H1 (cell line): ENCODE measurements at regions not wholly inside any gene's neighbourhood (a gene's known extent, or its start where the extent isn't known, plus 50 kb on each side); places are given as distances from the start of the nearest gene placed in this dataset.

Experiments
- CTCF ChIA-PET: fragments of 300-600 bp; sonication (Branson Sonifier 250); formaldehyde crosslinking; loops from one replicate; lab custom pipeline; 2021; ENCODE audit not compliant: partially characterized antibody; lab: Charles Lee
- POLR2A ChIA-PET: fragments of 300-600 bp; sonication (Branson Sonifier 250); formaldehyde crosslinking; loops from one replicate; lab custom pipeline; 2021; ENCODE audit warnings: inconsistent platforms; ENCODE audit not compliant: partially characterized antibody; lab: Charles Lee
- DNase-seq, 2 experiments: peaks; one replicate each; pipeline versions ENCODE4 v3.0.0 to v3.0.0-alpha.2; 2010 to 2022; ENCODE audit warnings: low spot score in 2 of 2, low read depth in 1 of 2, mixed read lengths in 1 of 2
- FAIRE-seq: peaks from 2 replicates; lab custom pipeline; 2011; peaks lifted over from hg19 to GRCh38; lab: Jason Lieb, UNC
- H2AFZ ChIP-seq: 2 replicates; pipeline ENCODE4 v1.8.1; 2012; ENCODE audit warnings: low read length, inconsistent platforms
- H2AK5ac ChIP-seq: 2 replicates; pipeline ENCODE4 v1.6.1; 2013; ENCODE audit warnings: low read depth, low read length
- H2BK120ac ChIP-seq: replicated peaks from 2 replicates; pipeline ENCODE3; 2013; ENCODE audit warnings: low read depth, low read length, inconsistent platforms
- H2BK12ac ChIP-seq: 2 replicates; pipeline ENCODE4 v1.6.1; 2013; ENCODE audit warnings: low read depth, low read length
- H2BK15ac ChIP-seq: 2 replicates; pipeline ENCODE4 v1.6.1; 2013; ENCODE audit warnings: low read length
- H2BK20ac ChIP-seq: 2 replicates; pipeline ENCODE4 v1.6.1; 2013; ENCODE audit warnings: low read length
- H2BK5ac ChIP-seq: 2 replicates; pipeline ENCODE4 v1.6.1; 2013; ENCODE audit warnings: low read depth, low read length
- H3K14ac ChIP-seq: 2 replicates; pipeline ENCODE4 v1.6.1; 2013; ENCODE audit warnings: inconsistent platforms; ENCODE audit not compliant: insufficient read length
- H3K18ac ChIP-seq: 2 replicates; pipeline ENCODE4 v1.6.1; 2013; ENCODE audit warnings: low read length; ENCODE audit errors: extremely low read depth
- H3K23ac ChIP-seq: 2 replicates; pipeline ENCODE4 v1.6.1; 2013; ENCODE audit warnings: inconsistent platforms; ENCODE audit not compliant: insufficient read length
- H3K23me2 ChIP-seq: 2 replicates; pipeline ENCODE4 v1.6.1; 2013; ENCODE audit warnings: low read depth, low read length
- H3K27ac ChIP-seq: 2 replicates; pipeline ENCODE4 v1.6.1; 2011; ENCODE audit warnings: low read depth, low read length, inconsistent platforms
- H3K27me3 ChIP-seq, 4 experiments: replicated peaks in 1 of 4; 1 replicate in 1 of 4; 2 replicates in 3 of 4; pipeline versions ENCODE4 v1.6.1 to v1.8.1; 2011 to 2013; ENCODE audit warnings: low read length in 3 of 4, mild to moderate bottlenecking in 3 of 4, inconsistent platforms in 2 of 4, mixed read lengths in 2 of 4, moderate library complexity in 1 of 4; ENCODE audit not compliant: control insufficient read depth in 3 of 4, insufficient read depth in 3 of 4; ENCODE audit errors: extremely low read depth in 1 of 4
- H3K36me3 ChIP-seq, 4 experiments: 2 replicates each; pipeline versions ENCODE4 v1.6.1 to v1.8.1; 2011 to 2013; ENCODE audit warnings: mild to moderate bottlenecking in 4 of 4, low read length in 3 of 4, moderate library complexity in 2 of 4, control low read depth in 1 of 4, inconsistent platforms in 1 of 4; ENCODE audit not compliant: insufficient read depth in 4 of 4, control insufficient read depth in 2 of 4
- H3K4ac ChIP-seq: replicated peaks from 2 replicates; pipeline ENCODE3; 2013; ENCODE audit warnings: low read length, low read depth, mixed read lengths, inconsistent platforms; ENCODE audit not compliant: insufficient read length
- H3K4me1 ChIP-seq, 4 experiments: replicated peaks in 1 of 4; 1 replicate in 1 of 4; 2 replicates in 3 of 4; pipeline versions ENCODE4 v1.6.1 to v1.8.1; 2011 to 2013; ENCODE audit warnings: low read length in 3 of 4, inconsistent platforms in 2 of 4, mixed read lengths in 1 of 4; ENCODE audit not compliant: insufficient read depth in 4 of 4, control insufficient read depth in 3 of 4
- H3K4me2 ChIP-seq, 2 experiments: 2 replicates each; pipeline versions ENCODE4 v1.6.1 to v1.8.1; 2011 to 2013; ENCODE audit warnings: low read depth in 2 of 2, low read length in 2 of 2, control low read depth in 1 of 2, inconsistent platforms in 1 of 2, mild to moderate bottlenecking in 1 of 2; ENCODE audit not compliant: insufficient read depth in 1 of 2
- H3K4me3 ChIP-seq, 4 experiments: fragments of 200-600, 300-600 bp in 1 of 4; sonication (generic), shearing (Covaris generic), sonication (Bioruptor Twin) in 1 of 4; 2 replicates each; pipeline versions ENCODE4 v1.5.1 to v1.8.1; 2011 to 2016; ENCODE audit warnings: low read length in 4 of 4, low read depth in 3 of 4, control low read depth in 2 of 4, inconsistent platforms in 2 of 4, mild to moderate bottlenecking in 2 of 4, mixed read lengths in 1 of 4, moderate library complexity in 1 of 4; ENCODE audit not compliant: insufficient read depth in 2 of 4; ENCODE audit errors: extremely low read depth in 1 of 4
- H3K56ac ChIP-seq: replicated peaks from 2 replicates; pipeline ENCODE3; 2013; ENCODE audit warnings: low read depth, mild to moderate bottlenecking, mixed read lengths, low read length, inconsistent platforms; ENCODE audit not compliant: insufficient read length
- H3K79me1 ChIP-seq: 2 replicates; pipeline ENCODE4 v1.6.1; 2013; ENCODE audit warnings: low read depth, low read length, control low read depth
- H3K79me2 ChIP-seq, 2 experiments: 2 replicates each; pipeline versions ENCODE4 v1.6.1 to v1.8.1; 2012 to 2013; ENCODE audit warnings: low read length in 2 of 2, mild to moderate bottlenecking in 2 of 2, inconsistent platforms in 1 of 2; ENCODE audit not compliant: insufficient read depth in 2 of 2, control insufficient read depth in 1 of 2
- H3K9ac ChIP-seq, 4 experiments: replicated peaks in 1 of 4; 1 replicate in 1 of 4; 2 replicates in 3 of 4; pipeline versions ENCODE4 v1.6.1 to v1.8.1; 2011 to 2013; ENCODE audit warnings: low read depth in 3 of 4, low read length in 3 of 4, control low read depth in 2 of 4, mild to moderate bottlenecking in 2 of 4, moderate library complexity in 2 of 4, inconsistent platforms in 1 of 4; ENCODE audit errors: extremely low read depth in 1 of 4
- H3K9me3 ChIP-seq, 2 experiments: 2 replicates each; pipeline versions ENCODE4 v1.6.1 to v1.8.1; 2012 to 2013; ENCODE audit warnings: mild to moderate bottlenecking in 2 of 2, moderate library complexity in 2 of 2, control low read depth in 1 of 2, inconsistent platforms in 1 of 2, low read depth in 1 of 2, low read length in 1 of 2, mixed read lengths in 1 of 2; ENCODE audit not compliant: insufficient read depth in 2 of 2
- H4K20me1 ChIP-seq, 2 experiments: replicated peaks in 1 of 2; 2 replicates each; pipeline versions ENCODE3 to v1.8.1; 2011 to 2013; ENCODE audit warnings: inconsistent platforms in 2 of 2, low read length in 2 of 2, mild to moderate bottlenecking in 1 of 2; ENCODE audit not compliant: insufficient read depth in 2 of 2, control insufficient read depth in 1 of 2
- H4K5ac ChIP-seq: 2 replicates; pipeline ENCODE4 v1.6.1; 2013; ENCODE audit warnings: low read length, low read depth, mixed read lengths, inconsistent platforms; ENCODE audit not compliant: insufficient read length
- H4K8ac ChIP-seq: 2 replicates; pipeline ENCODE4 v1.8.0; 2013; ENCODE audit warnings: mild to moderate bottlenecking, moderate library complexity, low read length, inconsistent platforms; ENCODE audit not compliant: insufficient read depth; ENCODE audit errors: extremely low read depth
- H4K91ac ChIP-seq: replicated peaks from 2 replicates; pipeline ENCODE3; 2013; ENCODE audit warnings: low read length, mixed read lengths, inconsistent platforms; ENCODE audit not compliant: insufficient read length
- BACH1 ChIP-seq: IDR thresholded peaks from 2 replicates; pipeline ENCODE4 v1.6.1; 2012; ENCODE audit warnings: low read length, improper control_type of control experiment
- EGR1 ChIP-seq: IDR thresholded peaks from 2 replicates; pipeline ENCODE4 v1.6.1; 2011; ENCODE audit warnings: low read depth, low read length, borderline replicate concordance
- FOSL1 ChIP-seq: IDR thresholded peaks from 2 replicates; pipeline ENCODE4 v1.6.1; 2011; ENCODE audit warnings: mild to moderate bottlenecking, low read depth, low read length, moderate library complexity; ENCODE audit not compliant: insufficient read depth
- HDAC2 ChIP-seq, 2 experiments: fragments of 300-600 bp in 1 of 2; sonication (generic) in 1 of 2; IDR thresholded peaks; 2 replicates each; pipeline ENCODE4 v1.6.1; 2011 to 2012; ENCODE audit warnings: low read depth in 2 of 2, low read length in 2 of 2, mild to moderate bottlenecking in 2 of 2, moderate library complexity in 2 of 2, borderline replicate concordance in 1 of 2, inconsistent platforms in 1 of 2
- SAP30 ChIP-seq: fragments of 300-600 bp; sonication (generic); IDR thresholded peaks from 2 replicates; pipeline ENCODE4 v1.7.1; 2012; ENCODE audit warnings: low read length, moderate library complexity, mild to moderate bottlenecking, inconsistent platforms; ENCODE audit not compliant: insufficient read depth, insufficient replicate concordance
- SP2 ChIP-seq: IDR thresholded peaks from 2 replicates; pipeline ENCODE4 v1.6.1; 2012; ENCODE audit warnings: mild to moderate bottlenecking, low read length, inconsistent platforms
- WGBS, 2 experiments: shearing (Covaris generic) in 1 of 2; methylation state at CpG; one replicate each; pipeline versions ENCODE4 v1.1.6 to v1.1.7; 2013 to 2015; ENCODE audit warnings: low lambda C conversion rate in 2 of 2, mixed read lengths in 2 of 2, inconsistent platforms in 1 of 2, low coverage in 1 of 2, missing lambda C conversion rate in 1 of 2; ENCODE audit not compliant: insufficient replicate concordance in 2 of 2, insufficient coverage in 1 of 2, insufficient read length in 1 of 2; ENCODE audit errors: extremely low coverage in 1 of 2, missing lambda C conversion rate in 1 of 2; 5-methylcytosine and 5-hydroxymethylcytosine counted together

DNA sequence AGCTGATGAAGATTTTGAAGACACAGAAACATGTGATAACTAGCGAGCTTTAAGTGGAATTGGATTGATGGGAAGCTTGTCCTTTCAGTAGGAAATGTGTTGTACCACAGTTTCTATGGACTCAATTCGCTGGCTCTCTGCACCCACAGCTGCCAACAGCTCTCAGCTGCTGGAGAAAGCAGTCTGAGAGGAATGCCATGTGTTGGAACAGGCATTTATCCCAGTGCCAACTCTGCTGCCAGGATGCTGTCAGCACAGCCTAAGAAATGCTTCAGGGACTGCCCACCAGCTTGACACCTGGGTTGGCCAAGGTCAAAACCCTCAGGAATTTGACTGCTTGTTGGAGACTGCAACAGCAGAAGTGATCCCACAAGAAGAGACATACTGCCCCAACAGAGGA lies 193.0 kb upstream of the THSD7B start:
- H3K9ac ChIP-seq = no peak overlapping the region
- ChIA-PET POLR2A (no interaction called here), CTCF (interaction anchor here (1.9 kb wide), 1 partner anchor 149 kb away, joined by 6 read pairs; no protein-coding TSS in a partner anchor)
- H3K9me3 ChIP-seq = no peaks in the 10 kb centered on the region
- H3K27ac ChIP-seq = no peak overlapping the region
- TF ChIP-seq EGR1 (no peak), HDAC2 (IDR thresholded peaks at IDR 0.05; ENCODE audit: borderline replicate concordance in 1 of 2, low read depth in 2 of 2, low read length in 2 of 2) (no peak), BACH1 (no peak), SP2 (no peak), SAP30 (no peak), FOSL1 (no peak)
- H2BK120ac ChIP-seq = no peak overlapping the region
- no peak overlapping the region for H3K4me3 ChIP-seq
- no peak overlapping the region for H4K8ac ChIP-seq
- 71% methylated on average over 2 of the region's 2 CpGs; no CpG with 5 or more reads in 1 of the 2 experiments for WGBS, 2 experiments
- no peaks in the 10 kb centered on the region for H3K23me2 ChIP-seq
- no peak overlapping the region for H3K56ac ChIP-seq
- H4K91ac ChIP-seq = no peak overlapping the region
- H4K20me1 ChIP-seq = no peaks in the 10 kb centered on the region
- H3K18ac ChIP-seq = no peak overlapping the region
- H3K23ac ChIP-seq = no peak overlapping the region
- no peak for FAIRE-seq
- no peak overlapping the region for H4K5ac ChIP-seq
- H3K4me1 ChIP-seq = no peaks in the 10 kb centered on the region
- no peaks in the 10 kb centered on the region for H3K27me3 ChIP-seq
- H2AFZ ChIP-seq = no peak overlapping the region
- no peaks in the 10 kb centered on the region for H3K36me3 ChIP-seq
- H2BK20ac ChIP-seq = no peak overlapping the region
- no peak overlapping the region for H2BK15ac ChIP-seq
- H3K4me2 ChIP-seq = no peak overlapping the region
- DNase-seq = no peak
- no peak overlapping the region for H2BK12ac ChIP-seq
- H3K4ac ChIP-seq = no peak overlapping the region
- no peak overlapping the region for H3K14ac ChIP-seq
- H2BK5ac ChIP-seq = no peak overlapping the region
- no peaks in the 10 kb centered on the region for H3K79me1 ChIP-seq
- H3K79me2 ChIP-seq = no peaks in the 10 kb centered on the region
- H2AK5ac ChIP-seq = no peak overlapping the region
